HEK293 (cell line): ENCODE measurements at regions not wholly inside any gene's neighbourhood (a gene's known extent, or its start where the extent isn't known, plus 50 kb on each side); places are given as distances from the start of the nearest gene placed in this dataset.

Experiments used
- CTCF ChIA-PET: fragments of 350-600 bp; formaldehyde crosslinking; extraction: SDS; loops from one replicate; lab custom pipeline; 2021; ENCODE audit warnings: antibody characterized with exemption; lab: Yijun Ruan, JAX
- POLR2A ChIA-PET: fragments of 300-600 bp; formaldehyde crosslinking; extraction: SDS; loops from one replicate; lab custom pipeline; 2020; ENCODE audit warnings: antibody characterized with exemption, inconsistent platforms; lab: Yijun Ruan, JAX
- H3K27ac ChIP-seq: fragments of 200-500 bp; sonication (Bioruptor generic); 2 replicates; pipeline ENCODE4 v1.5.1; 2014; ENCODE audit warnings: low read depth, low read length, control low read depth, inconsistent platforms; ENCODE audit errors: extremely low read depth
- H3K36me3 ChIP-seq, 2 experiments: fragments of 200-500 bp in 1 of 2; sonication (Bioruptor generic) in 1 of 2; 1 replicate in 1 of 2; 2 replicates in 1 of 2; pipeline ENCODE4 v1.5.1; 2014 to 2017; ENCODE audit warnings: inconsistent platforms in 2 of 2, low read length in 2 of 2; ENCODE audit not compliant: control insufficient read depth in 2 of 2, insufficient read depth in 1 of 2
- H3K4me1 ChIP-seq: fragments of 200-500 bp; sonication (Bioruptor generic); 2 replicates; pipeline ENCODE4 v1.5.1; 2014; ENCODE audit warnings: mild to moderate bottlenecking, low read length, inconsistent platforms; ENCODE audit not compliant: control insufficient read depth, insufficient read depth
- H3K4me3 ChIP-seq: 2 replicates; pipeline ENCODE4 v1.5.1; 2011; ENCODE audit warnings: low read depth, mild to moderate bottlenecking, control low read depth, low read length, moderate library complexity
- H3K9me3 ChIP-seq: fragments of 200-500 bp; sonication (Bioruptor generic); 2 replicates; pipeline ENCODE4 v1.5.1; 2014; ENCODE audit warnings: low read depth, low read length, inconsistent platforms; ENCODE audit not compliant: control insufficient read depth, insufficient read depth
- EGR2 ChIP-seq: fragments of 450-650 bp; formaldehyde crosslinking; IDR thresholded peaks from 2 replicates; pipeline ENCODE4 v1.5.1; 2016; ENCODE audit warnings: low read depth, missing biosample characterization, missing genetic modification characterization
- KLF10 ChIP-seq: fragments of 450-650 bp; IDR thresholded peaks from 2 replicates; pipeline ENCODE4 v1.5.1; 2018; ENCODE audit warnings: missing biosample characterization, mild to moderate bottlenecking, missing genetic modification characterization
- MEIS1 ChIP-seq: sonication (generic); formaldehyde crosslinking; IDR thresholded peaks from 2 replicates; pipeline ENCODE4 v1.8.1; 2022; ENCODE audit warnings: missing genetic modification reagents, mild to moderate bottlenecking, borderline replicate concordance
- OSR2 ChIP-seq: fragments of 450-650 bp; formaldehyde crosslinking; IDR thresholded peaks from 2 replicates; pipeline ENCODE4 v1.5.1; 2016; ENCODE audit warnings: missing biosample characterization, missing genetic modification characterization
- PRDM6 ChIP-seq: fragments of 450-650 bp; formaldehyde crosslinking; IDR thresholded peaks from 2 replicates; pipeline ENCODE4 v1.5.1; 2017; ENCODE audit warnings: missing biosample characterization, missing genetic modification characterization
- SP2 ChIP-seq: fragments of 450-650 bp; formaldehyde crosslinking; IDR thresholded peaks from 2 replicates; pipeline ENCODE4 v1.5.1; 2016; ENCODE audit warnings: missing biosample characterization, missing genetic modification characterization
- TCF7L2 ChIP-seq: IDR thresholded peaks from 2 replicates; pipeline ENCODE4 v1.6.1; 2011; ENCODE audit warnings: low read depth, mild to moderate bottlenecking, inconsistent platforms, low read length, moderate library complexity, borderline replicate concordance
- ZBTB21 ChIP-seq: fragments of 450-650 bp; formaldehyde crosslinking; IDR thresholded peaks from 2 replicates; pipeline ENCODE4 v1.5.1; 2017; ENCODE audit warnings: missing biosample characterization, missing genetic modification characterization
- ZBTB44 ChIP-seq: fragments of 450-650 bp; IDR thresholded peaks from 2 replicates; pipeline ENCODE4 v1.5.1; 2018; ENCODE audit warnings: missing biosample characterization, mild to moderate bottlenecking, missing genetic modification characterization
- ZFP3 ChIP-seq: fragments of 450-650 bp; formaldehyde crosslinking; IDR thresholded peaks from 2 replicates; pipeline ENCODE4 v1.5.1; 2016; ENCODE audit warnings: low read depth, missing biosample characterization, missing genetic modification characterization
- ZIC2 ChIP-seq: fragments of 450-650 bp; formaldehyde crosslinking; IDR thresholded peaks from 2 replicates; pipeline ENCODE4 v1.5.1; 2016; ENCODE audit warnings: missing biosample characterization, missing genetic modification characterization
- ZNF350 ChIP-seq: fragments of 450-650 bp; formaldehyde crosslinking; IDR thresholded peaks from 2 replicates; pipeline ENCODE4 v1.5.0; 2017; ENCODE audit warnings: missing biosample characterization, mild to moderate bottlenecking, missing genetic modification characterization
- ZNF473 ChIP-seq: fragments of 450-650 bp; formaldehyde crosslinking; IDR thresholded peaks from 2 replicates; pipeline ENCODE4 v1.5.1; 2017; ENCODE audit warnings: missing biosample characterization, missing genetic modification characterization
- ZNF521 ChIP-seq: fragments of 450-650 bp; formaldehyde crosslinking; IDR thresholded peaks from 2 replicates; pipeline ENCODE4 v1.5.1; 2017; ENCODE audit warnings: missing biosample characterization, mild to moderate bottlenecking, missing genetic modification characterization
- ZNF558 ChIP-seq: fragments of 450-650 bp; formaldehyde crosslinking; IDR thresholded peaks from 2 replicates; pipeline ENCODE4 v1.5.1; 2016; ENCODE audit warnings: missing biosample characterization, missing genetic modification characterization
- ZNF596 ChIP-seq: fragments of 450-650 bp; IDR thresholded peaks from 2 replicates; pipeline ENCODE4 v1.5.0; 2018; ENCODE audit warnings: missing biosample characterization, mild to moderate bottlenecking, missing genetic modification characterization, moderate library complexity
- ZNF785 ChIP-seq: fragments of 450-650 bp; formaldehyde crosslinking; IDR thresholded peaks from 2 replicates; pipeline ENCODE4 v1.5.1; 2016; ENCODE audit warnings: missing biosample characterization, missing genetic modification characterization
- TF ChIP-seq, protein P1 (sequence below): fragments of 450-650 bp; formaldehyde crosslinking; IDR thresholded peaks from 2 replicates; pipeline ENCODE4 v1.5.0; 2017; ENCODE audit warnings: missing biosample characterization, missing genetic modification characterization, borderline replicate concordance
- TF ChIP-seq, protein P2 (sequence below): fragments of 450-650 bp; formaldehyde crosslinking; IDR thresholded peaks from 2 replicates; pipeline ENCODE4; 2016; ENCODE audit warnings: missing biosample characterization, missing genetic modification characterization
- TF ChIP-seq, protein P3 (sequence below): fragments of 450-650 bp; formaldehyde crosslinking; IDR thresholded peaks from 2 replicates; pipeline ENCODE4 v1.5.1; 2016; ENCODE audit warnings: missing biosample characterization, missing genetic modification characterization
- TF ChIP-seq, protein P4 (sequence below): fragments of 450-650 bp; formaldehyde crosslinking; IDR thresholded peaks from 2 replicates; pipeline ENCODE4 v1.5.1; 2016; ENCODE audit warnings: missing biosample characterization, missing genetic modification characterization

- TF ChIP-seq, protein P1, sequence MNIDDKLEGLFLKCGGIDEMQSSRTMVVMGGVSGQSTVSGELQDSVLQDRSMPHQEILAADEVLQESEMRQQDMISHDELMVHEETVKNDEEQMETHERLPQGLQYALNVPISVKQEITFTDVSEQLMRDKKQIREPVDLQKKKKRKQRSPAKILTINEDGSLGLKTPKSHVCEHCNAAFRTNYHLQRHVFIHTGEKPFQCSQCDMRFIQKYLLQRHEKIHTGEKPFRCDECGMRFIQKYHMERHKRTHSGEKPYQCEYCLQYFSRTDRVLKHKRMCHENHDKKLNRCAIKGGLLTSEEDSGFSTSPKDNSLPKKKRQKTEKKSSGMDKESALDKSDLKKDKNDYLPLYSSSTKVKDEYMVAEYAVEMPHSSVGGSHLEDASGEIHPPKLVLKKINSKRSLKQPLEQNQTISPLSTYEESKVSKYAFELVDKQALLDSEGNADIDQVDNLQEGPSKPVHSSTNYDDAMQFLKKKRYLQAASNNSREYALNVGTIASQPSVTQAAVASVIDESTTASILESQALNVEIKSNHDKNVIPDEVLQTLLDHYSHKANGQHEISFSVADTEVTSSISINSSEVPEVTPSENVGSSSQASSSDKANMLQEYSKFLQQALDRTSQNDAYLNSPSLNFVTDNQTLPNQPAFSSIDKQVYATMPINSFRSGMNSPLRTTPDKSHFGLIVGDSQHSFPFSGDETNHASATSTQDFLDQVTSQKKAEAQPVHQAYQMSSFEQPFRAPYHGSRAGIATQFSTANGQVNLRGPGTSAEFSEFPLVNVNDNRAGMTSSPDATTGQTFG (tag by site-specific recombination) = no peak
- TF ChIP-seq, protein P2, sequence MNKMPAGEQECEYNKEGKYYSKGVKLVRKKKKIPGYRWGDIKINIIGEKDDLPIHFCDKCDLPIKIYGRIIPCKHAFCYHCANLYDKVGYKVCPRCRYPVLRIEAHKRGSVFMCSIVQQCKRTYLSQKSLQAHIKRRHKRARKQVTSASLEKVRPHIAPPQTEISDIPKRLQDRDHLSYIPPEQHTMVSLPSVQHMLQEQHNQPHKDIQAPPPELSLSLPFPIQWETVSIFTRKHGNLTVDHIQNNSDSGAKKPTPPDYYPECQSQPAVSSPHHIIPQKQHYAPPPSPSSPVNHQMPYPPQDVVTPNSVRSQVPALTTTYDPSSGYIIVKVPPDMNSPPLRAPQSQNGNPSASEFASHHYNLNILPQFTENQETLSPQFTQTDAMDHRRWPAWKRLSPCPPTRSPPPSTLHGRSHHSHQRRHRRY = no peak
Measured at GRCh38 chr5:89030798-89031197, 147.8 kb upstream of the MEF2C start (continued).

DNA sequence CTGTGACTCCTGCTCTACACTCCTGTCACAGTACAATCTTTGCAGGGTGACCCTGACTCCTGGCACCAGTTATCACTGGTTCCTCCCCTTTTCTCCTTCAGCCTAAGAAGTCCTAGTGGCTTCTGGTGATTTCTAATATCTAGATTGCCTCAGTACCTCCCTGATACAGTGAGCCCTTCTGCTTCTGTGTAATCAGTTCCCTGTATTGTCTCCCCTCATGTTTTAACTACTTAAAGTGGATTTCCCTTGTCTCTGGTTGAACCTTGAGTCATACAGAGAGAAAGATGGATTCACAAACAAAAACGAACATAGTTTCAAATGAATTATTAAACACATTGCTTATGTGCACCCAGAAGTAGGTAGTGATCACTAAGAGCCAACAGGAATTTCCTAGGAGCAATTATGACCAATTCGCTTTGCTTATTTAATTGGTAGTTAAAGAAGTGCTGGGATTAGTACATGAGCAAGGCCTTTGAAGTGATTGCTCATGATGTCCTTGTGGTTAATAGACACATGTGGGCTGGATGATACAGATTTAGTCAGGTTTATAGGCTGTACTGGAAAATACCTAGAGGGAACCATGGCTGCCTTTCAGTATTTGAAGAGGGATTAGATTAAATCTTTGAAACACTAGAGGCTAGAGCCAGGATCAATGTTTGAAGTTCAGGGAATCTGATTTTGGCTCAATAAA, 145.8 kb upstream of the MEF2C start:
- Histone ChIP-seq H3K4me1 (no peaks in the 10 kb centered on the region), H3K27ac (no peak overlapping the region), H3K36me3 (no peaks in the 10 kb centered on the region)
- CTCF ChIA-PET = no interaction called here
- TF ChIP-seq ZIC2 (tag by site-specific recombination) = no peak
- TF ChIP-seq ZBTB44 (tag by site-specific recombination) = no peak
- TF ChIP-seq ZNF350 (tag by site-specific recombination) = no peak
- TF ChIP-seq, protein P3, sequence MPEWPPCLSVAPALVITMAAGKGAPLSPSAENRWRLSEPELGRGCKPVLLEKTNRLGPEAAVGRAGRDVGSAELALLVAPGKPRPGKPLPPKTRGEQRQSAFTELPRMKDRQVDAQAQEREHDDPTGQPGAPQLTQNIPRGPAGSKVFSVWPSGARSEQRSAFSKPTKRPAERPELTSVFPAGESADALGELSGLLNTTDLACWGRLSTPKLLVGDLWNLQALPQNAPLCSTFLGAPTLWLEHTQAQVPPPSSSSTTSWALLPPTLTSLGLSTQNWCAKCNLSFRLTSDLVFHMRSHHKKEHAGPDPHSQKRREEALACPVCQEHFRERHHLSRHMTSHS (tag by site-specific recombination) = no peak
- TF ChIP-seq ZNF521 = no peak
- TF ChIP-seq SP2 = no peak
- TF ChIP-seq ZFP3 (tag by site-specific recombination) = no peak
- TF ChIP-seq ZNF596 = no peak
- TF ChIP-seq MEIS1 (CRISPR knock-in tag) = no peak
- no peak for TF ChIP-seq TCF7L2
- TF ChIP-seq ZNF558 = no peak
- TF ChIP-seq, protein P4, sequence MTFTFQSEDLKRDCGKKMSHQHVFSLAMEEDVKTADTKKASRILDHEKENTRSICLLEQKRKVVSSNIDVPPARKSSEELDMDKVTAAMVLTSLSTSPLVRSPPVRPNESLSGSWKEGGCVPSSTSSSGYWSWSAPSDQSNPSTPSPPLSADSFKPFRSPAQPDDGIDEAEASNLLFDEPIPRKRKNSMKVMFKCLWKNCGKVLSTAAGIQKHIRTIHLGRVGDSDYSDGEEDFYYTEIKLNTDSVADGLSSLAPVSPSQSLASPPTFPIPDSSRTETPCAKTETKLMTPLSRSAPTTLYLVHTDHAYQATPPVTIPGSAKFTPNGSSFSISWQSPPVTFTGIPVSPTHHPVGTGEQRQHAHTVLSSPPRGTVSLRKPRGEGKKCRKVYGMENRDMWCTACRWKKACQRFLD = no peak
- TF ChIP-seq OSR2 (tag by site-specific recombination) = no peak
- TF ChIP-seq ZNF785 (tag by site-specific recombination) = no peak
- no peak for TF ChIP-seq KLF10 (tag by site-specific recombination)
- TF ChIP-seq ZNF473 (tag by site-specific recombination) = no peak
- TF ChIP-seq ZBTB21 (tag by site-specific recombination) = no peak
- TF ChIP-seq PRDM6 (tag by site-specific recombination) = no peak
- no peak for TF ChIP-seq EGR2 (tag by site-specific recombination)
- TF ChIP-seq, all 188 proteins: peak for 0
- Histone ChIP-seq H3K4me3 (no peak overlapping the region), H3K9me3 (no peaks in the 10 kb centered on the region)
- POLR2A ChIA-PET = no interaction called here
